NT2/D1 (cell line): ENCODE measurements at regions not wholly inside any gene's neighbourhood (a gene's known extent, or its start where the extent isn't known, plus 50 kb on each side); places are given as distances from the start of the nearest gene placed in this dataset.

Experiments
- DNase-seq: peaks from one replicate; pipeline ENCODE4 v3.0.0-alpha.2; 2011; ENCODE audit warnings: low read depth, low spot score
- H3K27me3 ChIP-seq: 2 replicates; pipeline ENCODE4 v1.6.0; 2011; ENCODE audit warnings: mild to moderate bottlenecking; ENCODE audit not compliant: insufficient read length, insufficient read depth
- H3K36me3 ChIP-seq: 2 replicates; pipeline ENCODE4 v1.6.1; 2011; ENCODE audit warnings: mild to moderate bottlenecking, low read length, mixed read lengths; ENCODE audit not compliant: insufficient read depth, insufficient read length
- H3K4me1 ChIP-seq: 2 replicates; pipeline ENCODE4 v1.5.1; 2011; ENCODE audit not compliant: insufficient read depth, insufficient read length
- H3K4me3 ChIP-seq: 2 replicates; pipeline ENCODE4 v1.5.1; 2011; ENCODE audit warnings: low read depth; ENCODE audit not compliant: insufficient read length
- H3K9ac ChIP-seq: 2 replicates; pipeline ENCODE4 v1.6.0; 2011; ENCODE audit warnings: low read depth; ENCODE audit not compliant: insufficient read length
- H3K9me3 ChIP-seq: 2 replicates; pipeline ENCODE4 v1.5.1; 2011; ENCODE audit warnings: mild to moderate bottlenecking, low read length; ENCODE audit not compliant: insufficient read depth
- SUZ12 ChIP-seq: IDR thresholded peaks from 2 replicates; pipeline ENCODE4 v1.6.1; 2011; ENCODE audit not compliant: insufficient read length, insufficient read depth; ENCODE audit errors: extremely low read depth
- YY1 ChIP-seq: IDR thresholded peaks from 2 replicates; pipeline ENCODE4 v1.6.1; 2011; ENCODE audit not compliant: insufficient read length, insufficient read depth
- ZNF274 ChIP-seq: IDR thresholded peaks from 2 replicates; pipeline ENCODE4 v1.6.1; 2011; ENCODE audit warnings: mild to moderate bottlenecking, low read depth, low read length

GRCh38 chr4:92232566-92232965 lies 71.2 kb upstream of the GRID2 start:
- no peak for TF ChIP-seq ZNF274
- TF ChIP-seq YY1, result no peak
- TF ChIP-seq SUZ12, result no peak
- no peak overlapping the region for H3K9ac ChIP-seq
- DNase-seq, result no peak

DNA sequence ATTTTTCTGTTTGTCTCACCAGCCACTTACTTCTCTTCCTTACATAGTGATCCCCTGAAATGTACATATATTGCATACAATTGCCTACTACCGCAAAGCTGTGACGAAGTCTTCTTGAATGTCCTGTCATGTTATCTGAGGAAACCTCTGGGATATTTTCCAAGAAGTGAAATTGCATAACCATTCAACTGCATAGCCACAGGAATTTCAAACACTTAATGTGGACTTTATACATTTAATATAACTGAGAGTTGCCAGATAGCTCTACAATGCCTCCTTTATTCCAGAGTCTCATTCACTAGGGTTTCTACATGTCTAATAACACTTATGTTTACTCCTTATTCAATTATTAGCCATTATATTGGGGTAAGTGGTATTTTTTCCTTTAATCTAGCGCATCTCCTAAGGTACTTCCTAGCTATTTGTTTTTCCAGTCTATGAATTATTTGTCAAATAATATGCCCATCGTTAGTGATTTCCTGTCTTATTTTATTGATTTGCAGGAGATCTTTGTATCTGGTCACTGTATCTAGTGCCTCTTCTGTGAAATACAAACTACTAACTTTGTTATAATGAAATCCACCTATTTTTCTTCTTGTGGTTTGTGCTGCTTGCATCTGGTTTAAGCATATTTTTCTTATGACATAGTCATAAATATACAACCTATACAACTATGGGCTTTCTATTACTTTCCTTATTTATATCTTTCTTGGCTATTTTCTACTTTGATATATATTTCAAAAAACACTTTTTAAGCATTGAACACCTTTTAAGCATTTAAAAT lies 69.2 kb upstream of the GRID2 start:
- no peaks in the 10 kb centered on the region for H3K36me3 ChIP-seq
- no peak for DNase-seq
- no peak for TF ChIP-seq SUZ12
- H3K4me3 ChIP-seq, result no peak overlapping the region
- no peaks in the 10 kb centered on the region for H3K4me1 ChIP-seq
- H3K9ac ChIP-seq, result no peak overlapping the region
- no peaks in the 10 kb centered on the region for H3K27me3 ChIP-seq
- peaks cover 3% of the 10 kb centered on the region for H3K9me3 ChIP-seq

More at GRCh38 chr4:92232566-92232965, 71.2 kb upstream of the GRID2 start:
- H3K4me1 ChIP-seq, result no peaks in the 10 kb centered on the region
- H3K9me3 ChIP-seq, result no peaks in the 10 kb centered on the region
- H3K36me3 ChIP-seq, result no peaks in the 10 kb centered on the region
- no peak overlapping the region for H3K4me3 ChIP-seq
- no peaks in the 10 kb centered on the region for H3K27me3 ChIP-seq

- Histone ChIP-seq H3K4me1 (no peaks in the 10 kb centered on the region), H3K4me3 (no peak overlapping the region), H3K36me3 (no peaks in the 10 kb centered on the region), H3K27me3 (no peaks in the 10 kb centered on the region), H3K9me3 (peaks cover 9% of the 10 kb centered on the region), H3K9ac (no peak overlapping the region)
- TF ChIP-seq YY1, result no peak
- TF ChIP-seq ZNF274, result no peak
- DNase-seq, result no peak
Observed at GRCh38 chr4:92235731-92236130, 68.0 kb upstream of the GRID2 start.

DNA sequence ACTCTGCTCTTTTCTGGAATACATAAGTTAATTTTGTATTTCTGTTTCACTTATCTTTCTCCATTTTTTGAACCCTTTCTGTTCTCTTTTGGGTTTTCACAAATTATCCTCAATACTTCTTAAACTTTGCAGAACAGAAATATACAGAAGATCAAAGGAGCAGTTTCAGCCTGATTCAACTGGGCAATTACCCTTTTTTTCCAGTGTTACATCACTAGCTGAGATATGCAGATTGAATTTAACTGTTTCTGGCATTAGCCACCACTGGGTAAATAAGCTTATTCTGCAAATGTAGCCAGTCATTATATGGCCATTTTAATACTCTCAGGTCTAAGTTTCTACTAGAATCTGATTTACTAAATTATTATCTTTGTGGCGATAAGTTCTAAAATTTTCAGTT lies 66.9 kb upstream of the GRID2 start:
- no peak overlapping the region for H3K9ac ChIP-seq
- no peaks in the 10 kb centered on the region for H3K4me1 ChIP-seq
- H3K27me3 ChIP-seq, result no peaks in the 10 kb centered on the region
- H3K9me3 ChIP-seq, result peaks cover 9% of the 10 kb centered on the region
- no peaks in the 10 kb centered on the region for H3K36me3 ChIP-seq
- TF ChIP-seq ZNF274, result no peak
- TF ChIP-seq YY1, result no peak
- no peak for TF ChIP-seq SUZ12
- DNase-seq, result no peak
- no peak overlapping the region for H3K4me3 ChIP-seq

- H3K9ac ChIP-seq, result no peak overlapping the region
- H3K36me3 ChIP-seq, result no peaks in the 10 kb centered on the region
- DNase-seq, result no peak
- no peaks in the 10 kb centered on the region for H3K4me1 ChIP-seq
- peaks cover 9% of the 10 kb centered on the region for H3K9me3 ChIP-seq
- no peak overlapping the region for H3K4me3 ChIP-seq
- no peak for TF ChIP-seq ZNF274
- TF ChIP-seq YY1, result no peak
- TF ChIP-seq SUZ12, result no peak
- no peaks in the 10 kb centered on the region for H3K27me3 ChIP-seq
Observed at GRCh38 chr4:92237559-92237958, 66.2 kb upstream of the GRID2 start.

DNA sequence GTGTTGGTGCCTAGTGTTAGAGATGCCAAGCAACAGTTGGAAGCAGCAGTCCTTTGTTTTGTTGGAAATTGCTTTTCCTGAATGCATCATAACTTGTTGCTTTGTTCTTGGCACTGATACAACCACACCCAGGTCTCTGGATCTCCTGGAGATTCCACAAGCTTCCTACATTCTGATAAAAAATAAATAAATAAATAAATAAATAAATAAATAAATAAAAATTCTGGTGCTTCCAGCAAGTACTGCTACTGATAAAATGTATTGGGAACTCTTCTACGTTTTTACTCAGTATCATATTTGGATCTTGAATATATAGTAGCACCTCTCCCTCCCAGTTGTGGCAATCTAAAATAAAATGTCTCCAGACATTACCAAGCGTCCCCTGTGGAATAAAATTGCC lies 62.7 kb upstream of the GRID2 start:
- Histone ChIP-seq H3K4me3 (no peak overlapping the region), H3K36me3 (no peaks in the 10 kb centered on the region), H3K9ac (no peak overlapping the region), H3K9me3 (peaks cover 9% of the 10 kb centered on the region), H3K27me3 (no peaks in the 10 kb centered on the region), H3K4me1 (no peaks in the 10 kb centered on the region)
- DNase-seq, result no peak
- TF ChIP-seq SUZ12 (no peak), ZNF274 (no peak), YY1 (no peak)

DNA sequence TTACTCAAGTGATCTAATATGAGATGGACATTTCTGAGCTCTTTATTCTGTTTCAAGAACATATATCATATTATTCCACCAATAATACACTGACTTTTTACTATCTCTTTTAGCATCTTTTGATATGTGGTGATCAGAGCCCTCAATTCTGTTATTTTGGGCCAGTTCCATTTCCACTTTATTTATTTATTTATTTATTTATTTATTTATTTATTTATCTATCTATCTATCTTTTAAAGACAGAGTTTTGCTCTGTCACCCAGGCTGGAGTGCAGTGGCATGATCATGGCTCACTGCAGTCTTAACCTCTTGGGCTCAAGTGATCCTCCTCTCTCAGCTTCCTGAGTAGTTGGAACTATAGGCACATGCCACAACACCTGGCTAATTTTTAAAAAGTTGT lies 57.4 kb upstream of the GRID2 start:
- H3K9ac ChIP-seq, result no peak overlapping the region
- no peaks in the 10 kb centered on the region for H3K9me3 ChIP-seq

DNA sequence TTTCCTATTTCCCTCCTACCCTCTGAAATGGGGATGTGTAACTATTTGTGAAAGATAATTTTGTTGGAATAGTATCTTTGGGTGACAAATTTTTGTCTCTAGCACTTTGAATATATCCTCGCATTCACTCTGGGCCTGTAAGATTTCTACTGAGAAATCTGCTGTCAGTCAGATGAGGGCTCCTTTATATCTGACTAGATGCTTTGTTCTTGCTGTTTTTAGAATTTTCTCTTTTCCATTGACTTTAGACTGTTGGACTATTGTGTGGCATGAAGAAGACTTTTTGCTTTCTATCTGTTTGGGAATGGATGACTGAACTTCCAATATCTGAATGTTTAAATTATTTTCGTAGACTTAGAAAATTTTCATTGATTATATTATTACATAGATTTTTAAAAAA lies 54.2 kb upstream of the GRID2 start:
- H3K9ac ChIP-seq, result no peak overlapping the region
- no peak for DNase-seq
- H3K4me1 ChIP-seq, result no peaks in the 10 kb centered on the region
- H3K27me3 ChIP-seq, result no peaks in the 10 kb centered on the region
- peaks cover 19% of the 10 kb centered on the region; the same call in 1 of the 2 replicates for H3K9me3 ChIP-seq
- no peak for TF ChIP-seq SUZ12
- TF ChIP-seq YY1, result no peak
- TF ChIP-seq ZNF274, result no peak
- H3K4me3 ChIP-seq, result no peak overlapping the region
- no peaks in the 10 kb centered on the region for H3K36me3 ChIP-seq

More for the DNA sequence above, 57.4 kb upstream of the GRID2 start:
- no peaks in the 10 kb centered on the region for H3K27me3 ChIP-seq
- H3K4me1 ChIP-seq, result no peaks in the 10 kb centered on the region
- no peaks in the 10 kb centered on the region for H3K36me3 ChIP-seq
- TF ChIP-seq ZNF274 (no peak), SUZ12 (no peak), YY1 (no peak)
- DNase-seq, result no peak
- H3K4me3 ChIP-seq, result no peak overlapping the region
